SU-DHL-6 (cell line): ENCODE measurements at regions not wholly inside any gene's neighbourhood (a gene's known extent, or its start where the extent isn't known, plus 50 kb on each side); places are given as distances from the start of the nearest gene placed in this dataset.

ENCODE experiments used
- H2AFZ ChIP-seq: fragments of 200-600 bp; sonication (generic); 2 replicates; pipeline ENCODE4 v1.6.1; 2014; ENCODE audit warnings: low read depth, mild to moderate bottlenecking, moderate library complexity, mixed read lengths, antibody characterized with exemption, low read length; ENCODE audit not compliant: severe bottlenecking
- H3F3A ChIP-seq: fragments of 200-600 bp; shearing (Covaris generic); 2 replicates; pipeline ENCODE4 v1.6.0; 2016; ENCODE audit warnings: antibody characterized with exemption, mild to moderate bottlenecking; ENCODE audit not compliant: insufficient read depth
- H3K27ac ChIP-seq: fragments of 200-600 bp; sonication (generic); 2 replicates; pipeline ENCODE4 v1.5.1; 2016; ENCODE audit warnings: low read depth, mild to moderate bottlenecking, low read length, moderate library complexity, mixed read lengths
- H3K27me3 ChIP-seq: fragments of 200-600 bp; sonication (generic), shearing (Covaris generic); 2 replicates; pipeline ENCODE4 v1.6.0; 2014; ENCODE audit warnings: mild to moderate bottlenecking, low read length
- H3K36me3 ChIP-seq: fragments of 200-600 bp; sonication (generic); 2 replicates; pipeline ENCODE4 v1.6.1; 2014; ENCODE audit warnings: mild to moderate bottlenecking, low read length, mixed read lengths
- H3K4me2 ChIP-seq: fragments of 300-600, 200-600 bp; shearing (Covaris generic), sonication (generic); 2 replicates; pipeline ENCODE4 v1.6.0; 2014; ENCODE audit warnings: low read length, low read depth, mild to moderate bottlenecking; ENCODE audit not compliant: poor library complexity, severe bottlenecking
- H3K4me3 ChIP-seq: fragments of 200-600 bp; sonication (generic); 2 replicates; pipeline ENCODE4 v1.5.1; 2014; ENCODE audit warnings: antibody characterized with exemption, low read length, mild to moderate bottlenecking, mixed read lengths; ENCODE audit not compliant: insufficient read depth, poor library complexity, severe bottlenecking
- H3K79me2 ChIP-seq: fragments of 200-600 bp; sonication (generic); 2 replicates; pipeline ENCODE4 v1.6.1; 2014; ENCODE audit warnings: mild to moderate bottlenecking, low read length, moderate library complexity; ENCODE audit not compliant: insufficient read depth
- H3K9ac ChIP-seq: fragments of 200-600 bp; sonication (generic); 2 replicates; pipeline ENCODE4 v1.7.0; 2014; ENCODE audit warnings: mild to moderate bottlenecking, low read length
- H3K9me2 ChIP-seq: fragments of 200-600 bp; sonication (generic); replicated peaks from 2 replicates; pipeline ENCODE4 v1.6.1; 2014; ENCODE audit warnings: low read length; ENCODE audit not compliant: insufficient read depth
- H3K9me3 ChIP-seq: fragments of 200-600 bp; sonication (generic); 2 replicates; pipeline ENCODE4 v1.6.1; 2014; ENCODE audit warnings: low read length, mixed read lengths; ENCODE audit not compliant: insufficient read depth
- H4K20me1 ChIP-seq: fragments of 200-600 bp; sonication (generic); 2 replicates; pipeline ENCODE4 v1.6.1; 2014; ENCODE audit warnings: low read depth, mild to moderate bottlenecking, antibody characterized with exemption, low read length, moderate library complexity, mixed read lengths
- EZH2phosphoT487 ChIP-seq: fragments of 200-600 bp; sonication (generic), shearing (Covaris generic); conservative IDR thresholded peaks from 2 replicates; pipeline ENCODE4 v1.6.1; 2018; ENCODE audit warnings: mild to moderate bottlenecking, antibody characterized with exemption, low read length, moderate library complexity, mixed read lengths
- TF ChIP-seq, protein P1 (sequence below): fragments of 200-600 bp; sonication (generic); IDR thresholded peaks from one replicate; pipeline ENCODE4 v1.5.1; 2017; ENCODE audit warnings: antibody characterized with exemption, mild to moderate bottlenecking, low read length, moderate library complexity; ENCODE audit not compliant: insufficient read depth, poor library complexity, severe bottlenecking

DNA sequence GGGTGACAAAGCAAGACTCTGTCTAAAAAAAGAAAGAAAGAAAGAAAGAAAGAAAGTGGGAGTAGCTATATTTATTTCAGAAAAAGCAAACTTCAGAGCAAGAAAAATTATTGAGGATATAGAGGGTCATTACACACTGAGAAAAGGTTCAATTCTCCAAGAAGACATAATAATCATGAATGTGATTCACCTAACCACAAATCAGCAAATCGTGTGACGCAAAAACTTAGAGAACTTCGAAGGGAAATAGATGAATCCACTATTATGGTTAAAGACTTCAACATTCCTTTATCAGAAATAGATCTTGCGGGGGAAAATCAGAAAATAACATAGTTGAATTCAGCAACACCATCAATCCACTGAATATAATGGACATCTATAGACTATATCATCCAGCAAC is 219.3 kb upstream of the LDB2 start:
- no peak overlapping the region for H3K27ac ChIP-seq
- H3K9me2 ChIP-seq = no peaks in the 10 kb centered on the region
- H3K4me3 ChIP-seq = no peak overlapping the region
- H3K9ac ChIP-seq = no peak overlapping the region
- no peaks in the 10 kb centered on the region for H3K9me3 ChIP-seq
- H3K27me3 ChIP-seq = no peaks in the 10 kb centered on the region
- no peak overlapping the region for H2AFZ ChIP-seq
- TF ChIP-seq, protein P1, sequence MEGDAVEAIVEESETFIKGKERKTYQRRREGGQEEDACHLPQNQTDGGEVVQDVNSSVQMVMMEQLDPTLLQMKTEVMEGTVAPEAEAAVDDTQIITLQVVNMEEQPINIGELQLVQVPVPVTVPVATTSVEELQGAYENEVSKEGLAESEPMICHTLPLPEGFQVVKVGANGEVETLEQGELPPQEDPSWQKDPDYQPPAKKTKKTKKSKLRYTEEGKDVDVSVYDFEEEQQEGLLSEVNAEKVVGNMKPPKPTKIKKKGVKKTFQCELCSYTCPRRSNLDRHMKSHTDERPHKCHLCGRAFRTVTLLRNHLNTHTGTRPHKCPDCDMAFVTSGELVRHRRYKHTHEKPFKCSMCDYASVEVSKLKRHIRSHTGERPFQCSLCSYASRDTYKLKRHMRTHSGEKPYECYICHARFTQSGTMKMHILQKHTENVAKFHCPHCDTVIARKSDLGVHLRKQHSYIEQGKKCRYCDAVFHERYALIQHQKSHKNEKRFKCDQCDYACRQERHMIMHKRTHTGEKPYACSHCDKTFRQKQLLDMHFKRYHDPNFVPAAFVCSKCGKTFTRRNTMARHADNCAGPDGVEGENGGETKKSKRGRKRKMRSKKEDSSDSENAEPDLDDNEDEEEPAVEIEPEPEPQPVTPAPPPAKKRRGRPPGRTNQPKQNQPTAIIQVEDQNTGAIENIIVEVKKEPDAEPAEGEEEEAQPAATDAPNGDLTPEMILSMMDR = no peak
- no peak for TF ChIP-seq EZH2phosphoT487
- no peaks in the 10 kb centered on the region for H3F3A ChIP-seq
- no peaks in the 10 kb centered on the region for H4K20me1 ChIP-seq
- no peak overlapping the region for H3K4me2 ChIP-seq
- H3K79me2 ChIP-seq = no peaks in the 10 kb centered on the region
- no peaks in the 10 kb centered on the region for H3K36me3 ChIP-seq

DNA sequence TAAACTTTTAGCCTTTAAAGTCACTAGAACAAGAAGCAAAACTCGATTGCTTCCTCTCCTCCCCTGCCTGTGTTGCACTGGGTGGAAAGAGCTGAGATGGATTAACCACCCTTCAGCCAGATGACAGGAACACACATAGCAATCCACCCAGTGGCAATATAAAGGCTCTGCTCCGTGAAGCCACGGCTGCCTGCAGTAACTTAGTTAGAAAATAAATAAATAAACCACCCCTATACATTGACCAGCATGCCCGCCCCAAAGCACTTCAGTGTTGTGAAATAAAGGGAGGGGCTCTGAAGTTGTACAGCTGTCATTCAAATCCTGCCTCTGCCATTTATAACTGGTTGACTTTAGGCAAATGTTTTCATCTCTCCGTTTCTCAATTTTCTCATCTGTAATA is 217.1 kb upstream of the LDB2 start:
- Histone ChIP-seq H2AFZ (no peak overlapping the region), H3K9me3 (no peaks in the 10 kb centered on the region), H4K20me1 (no peaks in the 10 kb centered on the region), H3K79me2 (no peaks in the 10 kb centered on the region), H3K27me3 (no peaks in the 10 kb centered on the region), H3K36me3 (no peaks in the 10 kb centered on the region), H3F3A (no peaks in the 10 kb centered on the region), H3K27ac (no peak overlapping the region), H3K9ac (no peak overlapping the region), H3K4me2 (no peak overlapping the region), H3K9me2 (no peaks in the 10 kb centered on the region), H3K4me3 (no peak overlapping the region)
- no peak for TF ChIP-seq EZH2phosphoT487
- TF ChIP-seq, protein P1 = no peak

DNA sequence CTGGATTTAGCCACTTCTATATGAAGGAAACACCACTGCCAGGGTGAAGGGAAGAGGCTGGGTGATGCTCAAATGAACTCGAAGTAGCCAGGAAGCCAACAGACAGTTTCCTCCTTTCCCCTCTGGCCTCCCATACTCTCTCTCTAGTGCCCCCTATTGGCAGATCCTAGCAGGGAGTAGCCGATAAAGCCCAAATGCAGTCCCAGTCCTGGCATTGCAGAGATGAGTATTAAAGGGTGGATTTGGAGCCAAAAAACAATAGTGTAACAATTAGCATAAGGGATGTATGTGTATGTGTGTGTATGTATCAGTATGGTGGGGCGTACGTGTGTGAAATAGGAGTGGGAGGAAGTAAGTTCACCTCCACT is 213.8 kb upstream of the LDB2 start:
- no peaks in the 10 kb centered on the region for H3K9me2 ChIP-seq
- no peak overlapping the region for H2AFZ ChIP-seq
- no peak overlapping the region for H3K4me3 ChIP-seq
- TF ChIP-seq, protein P1 = peak; percentile 17
- no peak for TF ChIP-seq EZH2phosphoT487
- H3K36me3 ChIP-seq = no peaks in the 10 kb centered on the region
- no peak overlapping the region for H3K4me2 ChIP-seq
- no peaks in the 10 kb centered on the region for H3F3A ChIP-seq
- no peaks in the 10 kb centered on the region for H3K79me2 ChIP-seq
- no peak overlapping the region for H3K9ac ChIP-seq
- no peaks in the 10 kb centered on the region for H3K27me3 ChIP-seq
- no peak overlapping the region for H3K27ac ChIP-seq
- H4K20me1 ChIP-seq = no peaks in the 10 kb centered on the region
- H3K9me3 ChIP-seq = no peaks in the 10 kb centered on the region

DNA sequence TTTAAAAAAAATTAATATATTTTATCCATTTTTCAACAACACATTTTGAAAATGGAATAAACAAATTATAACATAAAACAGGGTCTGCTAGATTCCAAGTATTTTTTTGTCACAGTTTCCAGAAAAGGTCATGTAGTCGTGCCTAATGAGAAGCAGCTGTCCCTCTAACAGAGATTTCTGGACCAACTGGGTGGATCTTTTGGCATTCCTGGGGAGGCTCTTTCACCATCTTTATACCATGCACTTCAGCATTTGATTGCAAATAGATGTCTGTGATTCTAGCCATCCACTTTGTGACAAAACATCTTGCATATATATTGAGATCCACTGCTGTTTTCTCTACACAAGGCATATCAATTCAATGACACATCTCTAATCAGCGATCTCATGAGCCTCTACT is 210.7 kb upstream of the LDB2 start:
- H3K9me3 ChIP-seq = no peaks in the 10 kb centered on the region
- no peaks in the 10 kb centered on the region for H3F3A ChIP-seq
- H3K4me3 ChIP-seq = no peak overlapping the region

More for the DNA sequence above, 210.7 kb upstream of the LDB2 start:
- Histone ChIP-seq H4K20me1 (no peaks in the 10 kb centered on the region), H3K27ac (no peak overlapping the region), H3K4me2 (no peak overlapping the region), H3K79me2 (no peaks in the 10 kb centered on the region), H2AFZ (no peak overlapping the region), H3K27me3 (no peaks in the 10 kb centered on the region), H3K9ac (no peak overlapping the region), H3K36me3 (no peaks in the 10 kb centered on the region), H3K9me2 (no peaks in the 10 kb centered on the region)
- TF ChIP-seq, protein P1 = no peak
- TF ChIP-seq EZH2phosphoT487 = no peak
